GM04504 (cell line): ENCODE measurements at regions not wholly inside any gene's neighbourhood (a gene's known extent, or its start where the extent isn't known, plus 50 kb on each side); places are given as distances from the start of the nearest gene placed in this dataset.

Experiments used
- DNase-seq: peaks from one replicate; pipeline ENCODE4 v3.0.0-alpha.2; 2012; ENCODE audit warnings: low read depth

- no peak for DNase-seq
Measured at GRCh38 chr1:219523411-219523810, 89.5 kb downstream of the ZC3H11B start.

- no peak for DNase-seq
Measured at GRCh38 chr1:219521325-219521724, 91.6 kb downstream of the ZC3H11B start.

- no peak for DNase-seq
Measured at GRCh38 chr1:219520241-219520640, 92.7 kb downstream of the ZC3H11B start.

- no peak for DNase-seq
Measured at GRCh38 chr1:219518907-219519248, 94.0 kb downstream of the ZC3H11B start.

GRCh38 chr1:219518168-219518906 is 94.6 kb downstream of the ZC3H11B start:
- DNase-seq = no peak

GRCh38 chr1:219517031-219517430 is 95.9 kb downstream of the ZC3H11B start:
- DNase-seq = no peak

GRCh38 chr1:219514728-219515127 is 98.2 kb downstream of the ZC3H11B start:
- no peak for DNase-seq

- DNase-seq = peak; percentile 14
Measured at GRCh38 chr1:219507437-219507836, 105.5 kb downstream of the ZC3H11B start.

- no peak for DNase-seq
Measured at GRCh38 chr1:219506936-219507335, 106.0 kb downstream of the ZC3H11B start.

- DNase-seq = no peak
Measured at GRCh38 chr1:219506473-219506899, 106.4 kb downstream of the ZC3H11B start.

- DNase-seq = no peak
Measured at GRCh38 chr1:219505886-219506285, 107.0 kb downstream of the ZC3H11B start.

- DNase-seq = no peak
Measured at GRCh38 chr1:219503604-219504003, 109.3 kb downstream of the ZC3H11B start.

- no peak for DNase-seq
Measured at GRCh38 chr1:219500327-219500897, 112.5 kb downstream of the ZC3H11B start.

GRCh38 chr1:219498666-219499065 is 114.2 kb downstream of the ZC3H11B start:
- DNase-seq = peak; percentile 10

GRCh38 chr1:219495737-219496408 is 117.0 kb downstream of the ZC3H11B start:
- DNase-seq = no peak

GRCh38 chr1:219492717-219493116 is 120.2 kb downstream of the ZC3H11B start:
- no peak for DNase-seq

- no peak for DNase-seq
Measured at GRCh38 chr1:219490566-219490965, 122.3 kb downstream of the ZC3H11B start.

- no peak for DNase-seq
Measured at GRCh38 chr1:219489636-219490035, 123.3 kb downstream of the ZC3H11B start.

- no peak for DNase-seq
Measured at GRCh38 chr1:219488275-219488674, 124.6 kb downstream of the ZC3H11B start.

- DNase-seq = no peak
Measured at GRCh38 chr1:219483530-219483929, 129.4 kb downstream of the ZC3H11B start.

GRCh38 chr1:219480011-219480410 is 132.9 kb downstream of the ZC3H11B start:
- DNase-seq = no peak

GRCh38 chr1:219478811-219479210 is 134.1 kb downstream of the ZC3H11B start:
- DNase-seq = no peak

GRCh38 chr1:219477861-219478260 is 135.0 kb downstream of the ZC3H11B start:
- DNase-seq = no peak
